MM.1S (cell line): ENCODE measurements at regions not wholly inside any gene's neighbourhood (a gene's known extent, or its start where the extent isn't known, plus 50 kb on each side); places are given as distances from the start of the nearest gene placed in this dataset.
"Not testable (repeated sequence)": the region's sequence is repeated elsewhere in the genome, so short reads cannot be mapped to it uniquely, and the experiment has no call there.

Experiments used
- DNase-seq: peaks from one replicate; pipeline ENCODE4 v3.0.0-alpha.2; 2015
- H2AFZ ChIP-seq: fragments of 300-600 bp; sonication (generic); 2 replicates; pipeline ENCODE4 v1.6.0; 2016; ENCODE audit warnings: antibody characterized with exemption, low read length
- H3F3A ChIP-seq: fragments of 300-600 bp; sonication (generic); 2 replicates; pipeline ENCODE4 v1.6.1; 2016; ENCODE audit warnings: mild to moderate bottlenecking, antibody characterized with exemption, low read length, moderate library complexity, mixed read lengths; ENCODE audit not compliant: insufficient read depth
- H3K27ac ChIP-seq: fragments of 300-600 bp; sonication (generic); 2 replicates; pipeline ENCODE4 v1.5.1; 2016; ENCODE audit warnings: mild to moderate bottlenecking, low read length
- H3K27me3 ChIP-seq: fragments of 300-600 bp; sonication (generic); replicated peaks from 2 replicates; pipeline ENCODE4 v1.6.0; 2016; ENCODE audit warnings: low read length; ENCODE audit not compliant: insufficient read depth
- H3K36me3 ChIP-seq: fragments of 300-600 bp; sonication (generic); replicated peaks from 2 replicates; pipeline ENCODE4 v1.6.1; 2016; ENCODE audit warnings: mild to moderate bottlenecking, low read length, mixed read lengths; ENCODE audit not compliant: insufficient read depth
- H3K4me1 ChIP-seq: fragments of 300-600 bp; sonication (generic); 2 replicates; pipeline ENCODE4 v1.6.1; 2016; ENCODE audit warnings: low read length, mixed read lengths
- H3K4me2 ChIP-seq: fragments of 300-600 bp; sonication (generic); 2 replicates; pipeline ENCODE4 v1.6.0; 2016; ENCODE audit warnings: low read depth, low read length
- H3K4me3 ChIP-seq: fragments of 300-600 bp; sonication (generic); 2 replicates; pipeline ENCODE4 v1.5.1; 2016; ENCODE audit warnings: low read length, mixed read lengths
- H3K79me2 ChIP-seq: fragments of 300-600 bp; sonication (generic); 2 replicates; pipeline ENCODE4 v1.6.1; 2016; ENCODE audit warnings: mixed run types, low read length, mixed read lengths
- H3K9ac ChIP-seq: fragments of 300-600 bp; sonication (generic); 2 replicates; pipeline ENCODE4 v1.6.1; 2016; ENCODE audit warnings: low read length, mixed read lengths
- H3K9me2 ChIP-seq: fragments of 300-600 bp; sonication (generic); replicated peaks from 2 replicates; pipeline ENCODE4 v1.6.1; 2016; ENCODE audit warnings: mild to moderate bottlenecking, low read length, mixed read lengths; ENCODE audit not compliant: insufficient read depth
- H3K9me3 ChIP-seq: fragments of 300-600 bp; sonication (generic); replicated peaks from 2 replicates; pipeline ENCODE4 v1.6.1; 2016; ENCODE audit warnings: mild to moderate bottlenecking, low read length, mixed read lengths; ENCODE audit not compliant: insufficient read depth
- H4K20me1 ChIP-seq: fragments of 300-600 bp; sonication (generic); 2 replicates; pipeline ENCODE4 v1.6.1; 2016; ENCODE audit warnings: mild to moderate bottlenecking, low read length, moderate library complexity, mixed read lengths; ENCODE audit not compliant: insufficient read depth
- CTCF ChIP-seq: fragments of 300-600 bp; sonication (generic); IDR thresholded peaks from 2 replicates; pipeline ENCODE4 v1.5.1; 2016; ENCODE audit warnings: antibody characterized with exemption, low read length, mixed read lengths
- EZH2 ChIP-seq: fragments of 300-600 bp; sonication (generic); optimal IDR thresholded peaks from 2 replicates; pipeline ENCODE3; 2017; ENCODE audit warnings: low read depth, mild to moderate bottlenecking, antibody characterized with exemption, low read length, mixed read lengths
- EZH2phosphoT487 ChIP-seq: fragments of 300-600 bp; sonication (generic); IDR thresholded peaks from 2 replicates; pipeline ENCODE4 v1.6.1; 2018; ENCODE audit warnings: antibody characterized with exemption, low read length

GRCh38 chr10:125523347-125523746 is 159.6 kb downstream of the TEX36 start:
- Histone ChIP-seq H3K9ac (no peak overlapping the region), H4K20me1 (no peaks in the 10 kb centered on the region), H3K4me3 (no peak overlapping the region), H3K27me3 (no peaks in the 10 kb centered on the region; the same call in 1 of the 2 replicates), H3K9me2 (no peaks in the 10 kb centered on the region), H2AFZ (no peak overlapping the region), H3K4me1 (no peaks in the 10 kb centered on the region), H3K27ac (no peak overlapping the region), H3F3A (no peaks in the 10 kb centered on the region), H3K9me3 (no peaks in the 10 kb centered on the region), H3K79me2 (no peaks in the 10 kb centered on the region), H3K4me2 (no peak overlapping the region), H3K36me3 (no peaks in the 10 kb centered on the region)
- no peak for DNase-seq
- TF ChIP-seq CTCF (no peak), EZH2phosphoT487 (no peak), EZH2 (no peak)

- Histone ChIP-seq H3K36me3 (no peaks in the 10 kb centered on the region), H3K9ac (no peak overlapping the region), H3K4me1 (no peaks in the 10 kb centered on the region), H3K9me3 (no peaks in the 10 kb centered on the region), H3F3A (no peaks in the 10 kb centered on the region), H3K4me3 (no peak overlapping the region), H3K79me2 (no peaks in the 10 kb centered on the region), H3K27me3 (no peaks in the 10 kb centered on the region; the same call in 1 of the 2 replicates), H2AFZ (no peak overlapping the region), H3K9me2 (no peaks in the 10 kb centered on the region), H3K4me2 (no peak overlapping the region), H4K20me1 (no peaks in the 10 kb centered on the region), H3K27ac (no peak overlapping the region)
- TF ChIP-seq CTCF, result peak; percentile 67
- no peak for TF ChIP-seq EZH2phosphoT487
- DNase-seq, result no peak
These were observed 161.0 kb downstream of the TEX36 start for GRCh38 chr10:125521721-125522680.

GRCh38 chr10:125520968-125521367 is 162.0 kb downstream of the TEX36 start:
- H3K27ac ChIP-seq, result no peak overlapping the region
- H3K4me3 ChIP-seq, result no peak overlapping the region
- H3K27me3 ChIP-seq, result no peaks in the 10 kb centered on the region; the same call in 1 of the 2 replicates
- no peaks in the 10 kb centered on the region for H3F3A ChIP-seq
- no peak overlapping the region for H2AFZ ChIP-seq
- no peak overlapping the region for H3K9ac ChIP-seq
- no peaks in the 10 kb centered on the region for H3K9me2 ChIP-seq
- no peaks in the 10 kb centered on the region for H3K79me2 ChIP-seq
- H3K9me3 ChIP-seq, result no peaks in the 10 kb centered on the region
- no peak for DNase-seq
- H4K20me1 ChIP-seq, result no peaks in the 10 kb centered on the region
- H3K36me3 ChIP-seq, result no peaks in the 10 kb centered on the region
- no peak overlapping the region for H3K4me2 ChIP-seq
- TF ChIP-seq EZH2phosphoT487, result no peak
- no peak for TF ChIP-seq CTCF
- TF ChIP-seq EZH2, result no peak
- no peaks in the 10 kb centered on the region for H3K4me1 ChIP-seq

- H3K36me3 ChIP-seq, H3K4me3 ChIP-seq, H2AFZ ChIP-seq, H3K27me3 ChIP-seq, H3K27ac ChIP-seq, H3F3A ChIP-seq, H3K4me2 ChIP-seq, H3K79me2 ChIP-seq, H4K20me1 ChIP-seq, DNase-seq, H3K9ac ChIP-seq, H3K9me2 ChIP-seq, H3K9me3 ChIP-seq, H3K4me1 ChIP-seq: not testable (repeated sequence)
These were observed 164.6 kb downstream of the TEX36 start for GRCh38 chr10:125518397-125518796.
